ENCODE measurements at regions not wholly inside any gene's neighbourhood (a gene's known extent, or its start where the extent isn't known, plus 50 kb on each side); places are given as distances from the start of the nearest gene placed in this dataset.
"Not testable (repeated sequence)": the region's sequence is repeated elsewhere in the genome, so short reads cannot be mapped to it uniquely, and the experiment has no call there.

DNA sequence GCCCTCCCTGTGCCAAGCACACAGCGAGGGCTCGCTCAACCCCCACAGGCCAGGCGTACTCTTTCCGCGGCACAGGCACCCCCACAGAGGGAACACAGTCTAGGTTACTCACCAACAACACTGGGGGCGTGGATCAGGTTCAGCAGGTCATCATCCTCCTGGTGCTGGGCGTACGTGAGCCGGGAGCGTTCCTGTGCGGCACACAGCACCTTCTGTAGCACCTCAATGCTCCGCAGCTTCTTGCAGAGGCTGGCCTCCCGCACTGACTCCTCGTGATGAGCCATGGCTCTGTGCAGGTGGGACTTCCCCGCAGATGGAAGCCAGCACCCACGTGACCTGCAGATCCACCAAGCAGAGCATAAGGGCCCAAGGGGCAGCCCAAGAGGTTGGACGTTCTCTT is 296.8 kb downstream of the GOLGA6L6 start:
- H3K27me3 ChIP-seq (ENCODE audit: control insufficient read depth, insufficient read depth, low read length); H3K27ac ChIP-seq (ENCODE audit: low read depth, low read length); H3K4me3 ChIP-seq (ENCODE audit: low read depth, low read length); DNase-seq (ENCODE audit: low read depth, low spot score); CTCF ChIA-PET; POLR2A ChIA-PET: not testable (repeated sequence)
- peaks cover 86% of the 10 kb centered on the region for H3K9me3 ChIP-seq (ENCODE audit: control insufficient read depth, insufficient read depth, low read length)

DNA sequence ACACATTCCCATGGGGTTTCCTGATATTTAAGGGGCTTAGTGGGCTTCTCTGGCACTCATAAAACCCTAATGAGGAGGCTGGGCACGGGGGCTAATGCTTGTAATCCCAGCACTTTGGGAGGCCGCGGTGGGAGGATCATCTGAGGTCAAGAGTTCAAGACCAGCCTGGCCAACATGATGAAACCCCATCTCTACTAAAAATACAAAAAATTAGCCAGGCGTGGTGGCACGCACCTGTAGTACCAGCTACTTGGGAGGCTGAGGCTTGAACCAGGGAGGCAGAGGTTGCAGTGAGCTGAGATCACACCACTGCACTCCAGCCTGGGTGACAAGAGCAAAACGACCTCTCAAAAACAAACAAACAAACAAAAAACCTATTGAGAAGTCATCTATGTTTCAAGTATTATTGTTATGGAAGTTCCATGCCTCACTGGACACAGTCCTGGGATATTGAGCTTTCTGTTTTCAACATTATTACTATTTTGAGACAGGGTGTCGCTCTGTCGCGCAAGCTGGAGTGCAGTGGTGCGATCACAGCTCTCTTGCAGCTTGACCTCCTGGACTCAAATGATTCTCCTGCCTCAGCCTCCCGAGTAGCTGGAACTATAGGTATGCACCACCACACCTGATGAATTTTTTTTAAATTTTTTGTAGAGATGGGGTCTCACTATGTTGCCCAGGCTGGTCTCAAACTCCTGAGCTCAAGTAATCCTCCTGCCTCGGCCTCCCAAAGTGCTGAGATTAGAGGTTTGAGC is 297.9 kb downstream of the GOLGA6L6 start:
- POLR2A ChIA-PET; H3K27me3 ChIP-seq (ENCODE audit: control insufficient read depth, insufficient read depth, low read length); DNase-seq (ENCODE audit: low read depth, low spot score); H3K4me3 ChIP-seq (ENCODE audit: low read depth, low read length); H3K27ac ChIP-seq (ENCODE audit: low read depth, low read length); CTCF ChIA-PET: not testable (repeated sequence)
- peaks cover 86% of the 10 kb centered on the region for H3K9me3 ChIP-seq (ENCODE audit: control insufficient read depth, insufficient read depth, low read length)

DNA sequence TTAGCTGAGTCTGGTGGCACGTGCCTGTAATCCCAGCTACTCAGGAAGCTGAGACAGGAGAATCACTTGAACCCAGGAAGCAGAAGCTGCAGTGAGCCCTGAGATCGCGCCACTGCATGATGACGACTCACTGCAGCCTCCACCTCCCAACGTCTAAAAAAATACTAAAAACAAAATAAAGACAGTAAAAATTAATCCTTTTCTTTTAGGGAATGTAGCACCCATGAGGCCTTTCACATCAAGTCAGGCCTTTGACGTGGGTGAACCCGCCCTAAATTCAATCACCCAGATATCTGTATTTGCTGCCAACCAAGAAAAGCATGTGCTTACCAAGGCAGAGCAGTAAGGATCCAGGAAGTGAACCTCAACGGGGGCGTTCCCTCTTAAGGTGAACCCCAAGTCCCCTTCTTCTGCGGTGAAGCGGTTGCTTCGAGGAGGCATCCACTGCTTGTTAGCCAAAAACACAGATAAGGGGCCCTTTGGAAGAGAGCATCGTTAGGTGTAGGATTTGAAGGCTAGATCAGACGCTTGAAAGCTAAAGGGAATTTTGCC is 301.2 kb downstream of the GOLGA6L6 start:
- H3K27ac ChIP-seq (ENCODE audit: low read depth, low read length); POLR2A ChIA-PET; H3K4me3 ChIP-seq (ENCODE audit: low read depth, low read length); H3K27me3 ChIP-seq (ENCODE audit: control insufficient read depth, insufficient read depth, low read length); CTCF ChIA-PET; DNase-seq (ENCODE audit: low read depth, low spot score): not testable (repeated sequence)
- H3K9me3 ChIP-seq (ENCODE audit: control insufficient read depth, insufficient read depth, low read length) = peaks cover 85% of the 10 kb centered on the region

DNA sequence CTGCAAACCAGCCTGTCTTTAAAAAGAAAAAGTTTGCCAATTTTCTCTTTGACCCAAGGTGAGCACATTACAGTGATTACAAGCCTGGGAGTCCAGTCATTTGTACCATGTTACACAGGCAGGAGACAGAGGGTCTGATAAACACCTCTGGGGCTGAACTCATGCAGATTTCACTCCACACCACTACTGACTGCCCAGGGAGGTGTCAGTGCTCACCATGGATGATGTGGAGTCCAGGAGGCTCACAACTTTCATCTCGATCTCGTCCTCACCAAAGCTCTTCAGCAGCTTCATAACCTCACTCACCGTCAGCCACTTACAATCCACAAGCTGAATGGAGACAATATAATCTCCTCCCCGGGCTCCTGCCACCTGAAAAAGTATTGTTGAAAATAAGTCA is 302.4 kb downstream of the GOLGA6L6 start:
- peaks cover 83% of the 10 kb centered on the region for H3K9me3 ChIP-seq (ENCODE audit: control insufficient read depth, insufficient read depth, low read length)
- POLR2A ChIA-PET; CTCF ChIA-PET; H3K4me3 ChIP-seq (ENCODE audit: low read depth, low read length); DNase-seq (ENCODE audit: low read depth, low spot score); H3K27me3 ChIP-seq (ENCODE audit: control insufficient read depth, insufficient read depth, low read length); H3K27ac ChIP-seq (ENCODE audit: low read depth, low read length): not testable (repeated sequence)

GRCh38 chr15:20237256-20238020 is 304.2 kb downstream of the GOLGA6L6 start:
- H3K4me3 ChIP-seq (ENCODE audit: low read depth, low read length); CTCF ChIA-PET; H3K27me3 ChIP-seq (ENCODE audit: control insufficient read depth, insufficient read depth, low read length); DNase-seq (ENCODE audit: low read depth, low spot score); H3K27ac ChIP-seq (ENCODE audit: low read depth, low read length); POLR2A ChIA-PET: not testable (repeated sequence)
- peaks cover 86% of the 10 kb centered on the region for H3K9me3 ChIP-seq (ENCODE audit: control insufficient read depth, insufficient read depth, low read length)

GRCh38 chr15:20235728-20236127 is 305.9 kb downstream of the GOLGA6L6 start:
- H3K27me3 ChIP-seq (ENCODE audit: control insufficient read depth, insufficient read depth, low read length); POLR2A ChIA-PET; H3K4me3 ChIP-seq (ENCODE audit: low read depth, low read length); DNase-seq (ENCODE audit: low read depth, low spot score); CTCF ChIA-PET; H3K27ac ChIP-seq (ENCODE audit: low read depth, low read length): not testable (repeated sequence)
- peaks cover 81% of the 10 kb centered on the region for H3K9me3 ChIP-seq (ENCODE audit: control insufficient read depth, insufficient read depth, low read length)

- POLR2A ChIA-PET; H3K4me3 ChIP-seq (ENCODE audit: low read depth, low read length); H3K27me3 ChIP-seq (ENCODE audit: control insufficient read depth, insufficient read depth, low read length); DNase-seq (ENCODE audit: low read depth, low spot score); CTCF ChIA-PET; H3K27ac ChIP-seq (ENCODE audit: low read depth, low read length): not testable (repeated sequence)
- peaks cover 69% of the 10 kb centered on the region for H3K9me3 ChIP-seq (ENCODE audit: control insufficient read depth, insufficient read depth, low read length)
Observed at GRCh38 chr15:20234006-20234540, 307.5 kb downstream of the GOLGA6L6 start.

DNA sequence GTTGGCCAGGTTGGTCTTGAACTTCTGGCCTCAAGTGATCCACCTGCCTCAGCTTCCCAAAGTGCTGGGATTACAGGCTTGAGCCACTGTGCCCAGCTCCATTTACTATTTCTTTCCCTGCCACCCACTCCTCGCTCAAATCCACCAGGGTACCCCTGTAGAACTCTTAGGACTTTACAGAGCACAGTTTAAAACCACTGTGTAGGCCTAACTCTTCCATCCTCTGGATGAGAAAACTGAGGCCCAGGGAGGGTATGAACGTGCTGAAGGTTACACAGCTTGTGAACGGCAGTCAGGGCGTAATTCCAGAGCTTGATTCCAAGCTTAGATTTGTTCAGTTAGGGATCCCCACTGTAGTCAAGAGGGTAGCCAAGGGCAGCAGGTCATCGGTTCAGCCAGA is 309.1 kb downstream of the GOLGA6L6 start:
- DNase-seq (ENCODE audit: low read depth, low spot score); H3K4me3 ChIP-seq (ENCODE audit: low read depth, low read length); H3K27ac ChIP-seq (ENCODE audit: low read depth, low read length); CTCF ChIA-PET; POLR2A ChIA-PET; H3K27me3 ChIP-seq (ENCODE audit: control insufficient read depth, insufficient read depth, low read length): not testable (repeated sequence)
- H3K9me3 ChIP-seq (ENCODE audit: control insufficient read depth, insufficient read depth, low read length) = peaks cover 55% of the 10 kb centered on the region

GRCh38 chr15:20230656-20231055 is 310.9 kb downstream of the GOLGA6L6 start:
- CTCF ChIA-PET; DNase-seq (ENCODE audit: low read depth, low spot score); H3K27me3 ChIP-seq (ENCODE audit: control insufficient read depth, insufficient read depth, low read length); H3K27ac ChIP-seq (ENCODE audit: low read depth, low read length); H3K4me3 ChIP-seq (ENCODE audit: low read depth, low read length); POLR2A ChIA-PET: not testable (repeated sequence)
- H3K9me3 ChIP-seq (ENCODE audit: control insufficient read depth, insufficient read depth, low read length) = peaks cover 45% of the 10 kb centered on the region

DNA sequence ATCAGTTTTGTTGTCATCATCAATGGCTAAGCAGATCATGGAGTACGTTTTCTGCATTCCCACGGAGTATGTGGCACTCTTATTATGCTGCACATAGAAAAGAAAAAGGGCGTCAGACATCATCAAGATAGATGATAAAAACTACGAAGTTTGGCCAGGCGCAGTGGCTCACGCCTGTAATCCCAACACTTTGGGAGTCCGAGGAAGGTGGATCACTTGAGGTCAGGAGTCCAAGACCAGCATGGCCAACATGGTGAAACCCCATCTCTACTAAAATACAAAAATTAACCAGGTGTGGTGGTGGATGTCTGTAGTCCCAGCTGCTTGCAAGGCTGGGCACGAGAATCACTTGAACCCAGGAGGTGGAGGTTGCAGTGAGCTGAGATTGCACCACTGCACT is 312.8 kb downstream of the GOLGA6L6 start:
- DNase-seq (ENCODE audit: low read depth, low spot score); CTCF ChIA-PET; POLR2A ChIA-PET: not testable (repeated sequence)

DNA sequence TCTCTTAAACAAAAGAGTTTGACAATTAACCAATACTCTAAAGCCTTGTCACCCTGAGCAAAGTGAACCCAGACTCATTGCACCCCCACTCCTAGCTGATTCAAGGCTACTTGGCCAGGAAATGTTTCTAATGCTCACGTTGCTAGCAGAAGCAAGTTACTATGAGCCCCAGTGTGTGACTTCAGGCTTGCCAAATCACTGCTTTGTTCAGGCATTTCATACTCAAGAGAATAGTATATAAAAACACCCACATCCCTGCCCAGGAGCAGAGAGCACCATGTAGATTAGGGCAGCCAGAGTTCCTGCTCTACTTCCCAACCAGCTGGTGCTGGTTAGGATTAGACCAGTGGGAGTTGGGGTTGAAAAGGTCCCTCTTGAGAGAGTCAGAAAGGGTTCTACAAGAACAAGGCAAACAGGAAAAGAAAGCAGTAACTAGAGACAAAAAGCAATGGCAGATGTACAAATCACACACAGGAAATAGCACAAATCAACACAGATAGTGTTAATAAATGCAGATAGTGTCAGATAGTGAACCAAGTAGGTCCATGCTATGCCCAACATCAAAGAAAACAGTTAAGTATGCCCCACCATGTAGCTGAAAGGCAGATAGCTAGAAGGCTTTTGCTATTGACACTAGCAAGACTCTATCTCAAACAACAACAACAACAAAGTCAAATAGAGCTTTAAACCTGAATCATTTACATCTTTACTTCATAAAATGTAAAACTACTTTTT is 314.3 kb downstream of the GOLGA6L6 start:
- H3K4me3 ChIP-seq (ENCODE audit: low read depth, low read length); H3K27me3 ChIP-seq (ENCODE audit: control insufficient read depth, insufficient read depth, low read length); H3K27ac ChIP-seq (ENCODE audit: low read depth, low read length); CTCF ChIA-PET; POLR2A ChIA-PET; DNase-seq (ENCODE audit: low read depth, low spot score): not testable (repeated sequence)
- peaks cover 23% of the 10 kb centered on the region for H3K9me3 ChIP-seq (ENCODE audit: control insufficient read depth, insufficient read depth, low read length)

More for the DNA sequence above, 312.8 kb downstream of the GOLGA6L6 start:
- H3K4me3 ChIP-seq (ENCODE audit: low read depth, low read length); H3K27me3 ChIP-seq (ENCODE audit: control insufficient read depth, insufficient read depth, low read length); H3K27ac ChIP-seq (ENCODE audit: low read depth, low read length): not testable (repeated sequence)
- H3K9me3 ChIP-seq (ENCODE audit: control insufficient read depth, insufficient read depth, low read length) = peaks cover 34% of the 10 kb centered on the region

All from AG04450 (cell line).